HG03520 (cell line): ENCODE measurements at regions not wholly inside any gene's neighbourhood (a gene's known extent, or its start where the extent isn't known, plus 50 kb on each side); places are given as distances from the start of the nearest gene placed in this dataset.
A peak's percentile ranks its signal among the peaks of the same experiment; 100 is the strongest.
"Not testable (repeated sequence)": the region's sequence is repeated elsewhere in the genome, so short reads cannot be mapped to it uniquely, and the experiment has no call there.

Experiments used
- ATAC-seq: cut with Tn5 transposase; IDR thresholded peaks from one replicate; pipeline ENCODE4 v1.9.1; 2021; ENCODE audit warnings: mild to moderate bottlenecking, moderate library complexity; ENCODE audit not compliant: unreplicated experiment

GRCh38 chr13:33644581-33645543 lies 173.1 kb upstream of the RFC3 start:
- no peak for ATAC-seq

- no peak for ATAC-seq
Measured at GRCh38 chr13:33645591-33646554, 172.1 kb upstream of the RFC3 start.

GRCh38 chr13:33649212-33649878 lies 168.6 kb upstream of the RFC3 start:
- ATAC-seq: no peak

- no peak for ATAC-seq
Measured at GRCh38 chr13:33651766-33652165, 166.2 kb upstream of the RFC3 start.

- no peak for ATAC-seq
Measured at GRCh38 chr13:33657274-33657673, 160.7 kb upstream of the RFC3 start.

GRCh38 chr13:33659466-33659865 lies 158.5 kb upstream of the RFC3 start:
- no peak for ATAC-seq

- no peak for ATAC-seq
Measured at GRCh38 chr13:33659894-33660293, 158.1 kb upstream of the RFC3 start.

- ATAC-seq: no peak
Measured at GRCh38 chr13:33662392-33662791, 155.6 kb upstream of the RFC3 start.

GRCh38 chr13:33665626-33666175 lies 152.2 kb upstream of the RFC3 start:
- no peak for ATAC-seq

GRCh38 chr13:33671560-33671959 lies 146.4 kb upstream of the RFC3 start:
- no peak for ATAC-seq

GRCh38 chr13:33672022-33672421 lies 145.9 kb upstream of the RFC3 start:
- not testable (repeated sequence) for ATAC-seq

GRCh38 chr13:33676045-33676989 lies 141.6 kb upstream of the RFC3 start:
- no peak for ATAC-seq

- ATAC-seq: no peak
Measured at GRCh38 chr13:33677215-33677614, 140.7 kb upstream of the RFC3 start.

GRCh38 chr13:33678084-33678483 lies 139.9 kb upstream of the RFC3 start:
- no peak for ATAC-seq

GRCh38 chr13:33678906-33679657 lies 138.9 kb upstream of the RFC3 start:
- ATAC-seq: peak; percentile 92

GRCh38 chr13:33679658-33680012 lies 138.3 kb upstream of the RFC3 start:
- no peak for ATAC-seq

- ATAC-seq: no peak
Measured at GRCh38 chr13:33682020-33682564, 135.9 kb upstream of the RFC3 start.

GRCh38 chr13:33682646-33683045 lies 135.3 kb upstream of the RFC3 start:
- ATAC-seq: not testable (repeated sequence)

GRCh38 chr13:33683376-33683775 lies 134.6 kb upstream of the RFC3 start:
- ATAC-seq: no peak
